ENCODE measurements at regions not wholly inside any gene's neighbourhood (a gene's known extent, or its start where the extent isn't known, plus 50 kb on each side); places are given as distances from the start of the nearest gene placed in this dataset.

DNA sequence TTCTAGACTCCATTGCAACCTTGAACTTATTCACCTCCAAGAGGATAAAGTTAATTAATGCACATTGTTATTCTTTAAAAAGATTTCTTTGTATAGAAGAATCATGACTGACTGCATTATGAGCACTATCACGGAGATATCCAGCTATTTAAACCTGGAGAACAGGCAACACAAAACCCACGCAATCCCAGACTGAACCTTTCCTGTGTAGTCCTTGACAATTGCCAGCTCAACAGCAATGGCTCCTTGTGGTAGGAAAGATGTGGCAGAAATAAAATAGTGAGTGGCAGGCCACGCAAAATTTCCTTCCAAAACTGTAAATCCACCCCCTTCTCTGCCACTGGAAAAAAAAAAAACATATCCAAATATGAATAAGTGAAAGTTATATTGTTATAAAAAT, 573.7 kb downstream of the EPHB1 start:
- Histone ChIP-seq H3K18ac (ENCODE audit: low read depth, low read length) (no peak overlapping the region), H4K20me1 (ENCODE audit: insufficient read depth, low read length) (no peaks in the 10 kb centered on the region), H2BK120ac (ENCODE audit: low read depth, low read length) (no peak overlapping the region), H3K27me3 (ENCODE audit: control insufficient read depth, insufficient read depth, low read length) (no peaks in the 10 kb centered on the region), H3K56ac (ENCODE audit: extremely low read depth, insufficient read depth, low read length) (no peak overlapping the region), H2BK15ac (ENCODE audit: low read depth, low read length) (no peak overlapping the region), H3K4me1 (ENCODE audit: control insufficient read depth, insufficient read depth, low read length) (no peaks in the 10 kb centered on the region), H4K91ac (ENCODE audit: insufficient read depth, low read depth, low read length) (no peak overlapping the region), H3K9me3 (ENCODE audit: control insufficient read depth, insufficient read depth, low read length) (peaks cover 6% of the 10 kb centered on the region; the same call in 1 of the 2 replicates), H3K36me3 (ENCODE audit: control insufficient read depth, insufficient read depth, low read length) (no peaks in the 10 kb centered on the region), H3K9me1 (ENCODE audit: insufficient read depth, low read length) (no peaks in the 10 kb centered on the region), H3K9ac (ENCODE audit: low read depth, low read length) (no peak overlapping the region), H4K5ac (ENCODE audit: low read depth, low read length) (no peak overlapping the region), H3K23ac (ENCODE audit: low read depth, low read length) (no peak overlapping the region), H4K8ac (ENCODE audit: low read depth in 2 of 2, low read length in 2 of 2) (no peak overlapping the region), H3K79me1 (ENCODE audit: low read depth in 1 of 2, low read length in 2 of 2) (no peaks in the 10 kb centered on the region), H3K4ac (ENCODE audit: low read depth, low read length) (no peak overlapping the region), H3K14ac (replicated peaks; ENCODE audit: low read depth, low read length) (no peak overlapping the region), H2BK20ac (ENCODE audit: low read depth, low read length) (no peak overlapping the region), H2AK5ac (ENCODE audit: low read depth, low read length) (no peak overlapping the region), H3K27ac (ENCODE audit: insufficient read depth, low read length) (no peak overlapping the region), H3K4me2 (ENCODE audit: low read depth, low read length) (no peak overlapping the region), H2AFZ (replicated peaks; ENCODE audit: low read length, poor library complexity) (no peak overlapping the region), H2AK9ac (replicated peaks; ENCODE audit: low read depth, low read length, poor library complexity) (no peak overlapping the region), H3K4me3 (ENCODE audit: insufficient read depth, low read depth, low read length) (no peak overlapping the region), H2BK5ac (ENCODE audit: low read depth, low read length, poor library complexity, severe bottlenecking) (no peak overlapping the region)
- in situ Hi-C loops (cut with MboI; ENCODE audit: low sequenced_read_pairs) = no loop called here
- ATAC-seq (ENCODE audit: low read depth) (no peak), DNase-seq (no peak)
- TF ChIP-seq NFE2L2 (IDR thresholded peaks at IDR 0.05; ENCODE audit: low read depth, low read length) (no peak), CHD1 (IDR thresholded peaks at IDR 0.05; ENCODE audit: low read depth, low read length) (no peak), SMC3 (IDR thresholded peaks at IDR 0.05; ENCODE audit: low read depth, low read length) (no peak), CEBPB (IDR thresholded peaks at IDR 0.05; ENCODE audit: low read depth, low read length) (no peak), MAZ (IDR thresholded peaks at IDR 0.05; ENCODE audit: borderline replicate concordance, low read depth, low read length) (no peak)
- no CpG with 5 or more reads among the region's 3 CpGs for WGBS, 2 experiments (ENCODE audit: extremely low coverage in 2 of 2, insufficient read length in 1 of 2)
- CTCF ChIA-PET = no interaction called here
- intact Hi-C loops (cut with micrococcal nuclease) = no loop called here
- POLR2A ChIA-PET (ENCODE audit: unreplicated experiment) = no interaction called here
- BruUV-seq (replicated peaks) = no TSS peak
- dilution Hi-C loops (cut with HindIII; ENCODE audit: low sequenced_read_pairs, unreplicated experiment) = no loop called here
